ENCODE measurements at regions not wholly inside any gene's neighbourhood (a gene's known extent, or its start where the extent isn't known, plus 50 kb on each side); places are given as distances from the start of the nearest gene placed in this dataset.

DNA sequence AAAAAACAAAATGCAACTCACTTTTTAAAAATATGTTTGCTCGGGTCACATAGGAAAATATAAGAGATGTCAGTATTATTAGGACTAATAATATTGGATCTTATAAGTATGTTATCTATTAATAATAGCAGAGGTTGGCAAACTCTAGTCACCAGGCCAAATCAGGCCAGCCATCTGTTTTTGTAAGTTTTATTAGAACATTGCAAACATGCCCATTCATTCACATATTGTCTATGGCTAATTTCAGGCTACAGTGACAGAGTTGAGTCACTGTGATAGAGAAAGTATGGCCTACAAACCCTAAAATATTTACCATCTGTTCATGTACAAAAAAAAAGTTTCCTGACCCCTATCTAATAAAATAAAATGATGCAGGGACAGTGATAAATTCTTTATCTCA is 97.7 kb upstream of the CDH6 start:
- H3K4me3 Mint-ChIP-seq, result no peak overlapping the region
- Histone ChIP-seq H4K5ac (ENCODE audit: insufficient read length, low read depth, low read length) (no peak overlapping the region), H3K23ac (ENCODE audit: insufficient read length, low read depth, low read length) (no peak overlapping the region), H4K91ac (ENCODE audit: insufficient read length, low read depth, low read length) (no peak overlapping the region), H4K20me1 (ENCODE audit: control insufficient read depth, insufficient read depth, insufficient read length) (no peaks in the 10 kb centered on the region), H2BK15ac (ENCODE audit: low read depth, low read length) (no peak overlapping the region), H3K9ac (ENCODE audit: extremely low read depth, insufficient read length, low read length) (no peak overlapping the region), H2AFZ (ENCODE audit: low read length) (no peak overlapping the region), H2BK20ac (ENCODE audit: low read depth, low read length, poor library complexity, severe bottlenecking) (no peak overlapping the region), H3K79me2 (ENCODE audit: insufficient read depth, low read length) (no peaks in the 10 kb centered on the region), H3K4me2 (ENCODE audit: insufficient read depth, insufficient read length, low read length) (no peak overlapping the region), H4K8ac (replicated peaks; ENCODE audit: insufficient read length, low read depth, low read length) (no peak overlapping the region), H2BK5ac (ENCODE audit: insufficient read length, low read length) (no peak overlapping the region), H3K14ac (ENCODE audit: insufficient read depth, low read length) (no peak overlapping the region), H3K27me3 (ENCODE audit: insufficient read depth, low read length) (no peaks in the 10 kb centered on the region), H3K79me1 (ENCODE audit: insufficient read depth, low read depth, low read length, poor library complexity, severe bottlenecking) (no peaks in the 10 kb centered on the region), H3K18ac (ENCODE audit: insufficient read length, low read depth, low read length) (no peak overlapping the region), H2BK120ac (ENCODE audit: low read depth, low read length, poor library complexity, severe bottlenecking) (no peak overlapping the region), H2AK5ac (ENCODE audit: insufficient read length, low read length) (no peak overlapping the region), H3K23me2 (ENCODE audit: insufficient read length, low read depth, low read length, poor library complexity, severe bottlenecking) (no peaks in the 10 kb centered on the region), H3K4ac (ENCODE audit: low read depth, low read length) (no peak overlapping the region), H3K9me3 (ENCODE audit: control insufficient read depth, low read depth, low read length) (no peaks in the 10 kb centered on the region), H3K4me1 (ENCODE audit: insufficient read depth, low read length) (no peaks in the 10 kb centered on the region), H3K56ac (ENCODE audit: insufficient read length, low read depth, low read length) (no peak overlapping the region), H3T11ph (ENCODE audit: low read length) (no peak overlapping the region), H3K27ac (ENCODE audit: insufficient read length, low read depth, low read length) (no peak overlapping the region), H2BK12ac (ENCODE audit: insufficient read length, low read depth, low read length) (no peak overlapping the region)
- H3K4me1 Mint-ChIP-seq, result peaks cover 4 to 9% of the 10 kb centered on the region in 2 experiments; a peak in 3 of 4 replicates
- H3K27me3 Mint-ChIP-seq (ENCODE audit: low read depth), result no peaks in the 10 kb centered on the region; the same call in 1 of the 2 replicates
- H3K36me3 Mint-ChIP-seq (ENCODE audit: insufficient read depth in 1 of 3, low read depth in 3 of 3), result peaks cover 2 to 10% (median 3%) of the 10 kb centered on the region in 3 experiments; a peak in 6 of 7 replicates
- TF ChIP-seq, protein P1, sequence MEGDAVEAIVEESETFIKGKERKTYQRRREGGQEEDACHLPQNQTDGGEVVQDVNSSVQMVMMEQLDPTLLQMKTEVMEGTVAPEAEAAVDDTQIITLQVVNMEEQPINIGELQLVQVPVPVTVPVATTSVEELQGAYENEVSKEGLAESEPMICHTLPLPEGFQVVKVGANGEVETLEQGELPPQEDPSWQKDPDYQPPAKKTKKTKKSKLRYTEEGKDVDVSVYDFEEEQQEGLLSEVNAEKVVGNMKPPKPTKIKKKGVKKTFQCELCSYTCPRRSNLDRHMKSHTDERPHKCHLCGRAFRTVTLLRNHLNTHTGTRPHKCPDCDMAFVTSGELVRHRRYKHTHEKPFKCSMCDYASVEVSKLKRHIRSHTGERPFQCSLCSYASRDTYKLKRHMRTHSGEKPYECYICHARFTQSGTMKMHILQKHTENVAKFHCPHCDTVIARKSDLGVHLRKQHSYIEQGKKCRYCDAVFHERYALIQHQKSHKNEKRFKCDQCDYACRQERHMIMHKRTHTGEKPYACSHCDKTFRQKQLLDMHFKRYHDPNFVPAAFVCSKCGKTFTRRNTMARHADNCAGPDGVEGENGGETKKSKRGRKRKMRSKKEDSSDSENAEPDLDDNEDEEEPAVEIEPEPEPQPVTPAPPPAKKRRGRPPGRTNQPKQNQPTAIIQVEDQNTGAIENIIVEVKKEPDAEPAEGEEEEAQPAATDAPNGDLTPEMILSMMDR (conservative IDR thresholded peaks at IDR 0.05), result no peak
- no peak for DNase-seq
- H3K9me3 Mint-ChIP-seq, result peaks cover 4 to 6% of the 10 kb centered on the region in 2 experiments
- WGBS (ENCODE audit: extremely low coverage, insufficient read length, low lambda C conversion rate), result no CpG with 5 or more reads among the region's 1 CpG
- H3K27ac Mint-ChIP-seq, result no peak overlapping the region

Measured in H9 (cell line).